ENCODE measurements at regions not wholly inside any gene's neighbourhood (a gene's known extent, or its start where the extent isn't known, plus 50 kb on each side); places are given as distances from the start of the nearest gene placed in this dataset.

- H3K36me3 ChIP-seq (ENCODE audit: control insufficient read depth in 2 of 3, insufficient read depth in 3 of 3, low read length in 3 of 3) = no peaks in the 10 kb centered on the region
- intact Hi-C loops (cut with DNase I) = no loop called here
- FAIRE-seq = no peak
These were observed 70.2 kb downstream of the LLPH start for GRCh38 chr12:66060163-66060907.

GRCh38 chr12:66059666-66060065 lies 70.9 kb downstream of the LLPH start:
- Histone ChIP-seq H3K9ac (ENCODE audit: low read length in 3 of 3) (no peak overlapping the region), H3K27ac (ENCODE audit: low read depth in 2 of 2, low read length in 2 of 2) (no peak overlapping the region), H3K4me3 (ENCODE audit: low read length in 3 of 3) (no peak overlapping the region), H3K27me3 (ENCODE audit: control insufficient read depth, insufficient read depth, low read length) (no peaks in the 10 kb centered on the region), H3K36me3 (ENCODE audit: control insufficient read depth in 2 of 3, insufficient read depth in 3 of 3, low read length in 3 of 3) (no peaks in the 10 kb centered on the region), H3K9me3 (ENCODE audit: control insufficient read depth in 2 of 3, insufficient read depth in 1 of 3, low read length in 3 of 3) (no peaks in the 10 kb centered on the region), H3K4me1 (ENCODE audit: control insufficient read depth in 2 of 3, insufficient read depth in 2 of 3, low read depth in 1 of 3, low read length in 3 of 3) (no peaks in the 10 kb centered on the region)
- intact Hi-C loops (cut with DNase I) = no loop called here
- DNase-seq = no peak
- no peak for FAIRE-seq
- no peak for TF ChIP-seq CTCF (IDR thresholded peaks at IDR 0.05; ENCODE audit: borderline replicate concordance, extremely low read depth, insufficient read depth)

More at GRCh38 chr12:66060163-66060907, 70.2 kb downstream of the LLPH start:
- H3K27me3 ChIP-seq (ENCODE audit: control insufficient read depth, insufficient read depth, low read length) = no peaks in the 10 kb centered on the region
- no peak overlapping the region for H3K4me3 ChIP-seq (ENCODE audit: low read length in 3 of 3)
- no peak overlapping the region for H3K9ac ChIP-seq (ENCODE audit: low read length in 3 of 3)
- H3K27ac ChIP-seq (ENCODE audit: low read depth in 2 of 2, low read length in 2 of 2) = no peak overlapping the region
- no peaks in the 10 kb centered on the region for H3K4me1 ChIP-seq (ENCODE audit: control insufficient read depth in 2 of 3, insufficient read depth in 2 of 3, low read depth in 1 of 3, low read length in 3 of 3)
- no peak for DNase-seq
- no peak for TF ChIP-seq CTCF (IDR thresholded peaks at IDR 0.05; ENCODE audit: borderline replicate concordance, extremely low read depth, insufficient read depth)
- H3K9me3 ChIP-seq (ENCODE audit: control insufficient read depth in 2 of 3, insufficient read depth in 1 of 3, low read length in 3 of 3) = no peaks in the 10 kb centered on the region

GRCh38 chr12:66058554-66058953 lies 72.0 kb downstream of the LLPH start:
- H3K36me3 ChIP-seq (ENCODE audit: control insufficient read depth in 2 of 3, insufficient read depth in 3 of 3, low read length in 3 of 3) = no peaks in the 10 kb centered on the region
- TF ChIP-seq CTCF (IDR thresholded peaks at IDR 0.05; ENCODE audit: borderline replicate concordance, extremely low read depth, insufficient read depth) = no peak
- H3K9me3 ChIP-seq (ENCODE audit: control insufficient read depth in 2 of 3, insufficient read depth in 1 of 3, low read length in 3 of 3) = no peaks in the 10 kb centered on the region
- H3K9ac ChIP-seq (ENCODE audit: low read length in 3 of 3) = no peak overlapping the region
- H3K4me3 ChIP-seq (ENCODE audit: low read length in 3 of 3) = no peak overlapping the region
- intact Hi-C loops (cut with DNase I) = no loop called here
- H3K27ac ChIP-seq (ENCODE audit: low read depth in 2 of 2, low read length in 2 of 2) = no peak overlapping the region
- no peak for FAIRE-seq
- no peaks in the 10 kb centered on the region for H3K4me1 ChIP-seq (ENCODE audit: control insufficient read depth in 2 of 3, insufficient read depth in 2 of 3, low read depth in 1 of 3, low read length in 3 of 3)
- DNase-seq = no peak
- H3K27me3 ChIP-seq (ENCODE audit: control insufficient read depth, insufficient read depth, low read length) = no peaks in the 10 kb centered on the region

Measured in kidney (tissue), 13 donors.